ENCODE measurements at regions not wholly inside any gene's neighbourhood (a gene's known extent, or its start where the extent isn't known, plus 50 kb on each side); places are given as distances from the start of the nearest gene placed in this dataset.

DNA sequence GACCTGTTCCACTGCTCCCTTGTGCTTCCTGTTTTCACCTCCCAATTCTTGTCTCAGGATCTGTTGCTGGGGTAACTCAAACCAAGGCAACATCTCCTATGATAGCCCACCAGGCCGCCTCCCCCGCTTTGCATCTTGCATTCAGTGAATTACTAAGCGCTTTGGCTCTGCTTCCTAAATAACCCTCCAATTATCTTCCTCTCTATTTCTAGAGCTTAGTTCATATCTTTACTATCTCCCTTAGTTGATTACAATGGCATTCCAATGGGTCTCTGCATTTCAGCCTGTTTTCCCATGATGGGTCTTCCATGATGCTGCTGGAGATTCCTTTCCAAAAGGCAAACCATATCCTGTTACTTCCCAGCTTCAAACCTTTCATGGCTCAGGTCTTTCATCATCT is 117.2 kb upstream of the FERMT1 start:
- TF ChIP-seq, protein P1, sequence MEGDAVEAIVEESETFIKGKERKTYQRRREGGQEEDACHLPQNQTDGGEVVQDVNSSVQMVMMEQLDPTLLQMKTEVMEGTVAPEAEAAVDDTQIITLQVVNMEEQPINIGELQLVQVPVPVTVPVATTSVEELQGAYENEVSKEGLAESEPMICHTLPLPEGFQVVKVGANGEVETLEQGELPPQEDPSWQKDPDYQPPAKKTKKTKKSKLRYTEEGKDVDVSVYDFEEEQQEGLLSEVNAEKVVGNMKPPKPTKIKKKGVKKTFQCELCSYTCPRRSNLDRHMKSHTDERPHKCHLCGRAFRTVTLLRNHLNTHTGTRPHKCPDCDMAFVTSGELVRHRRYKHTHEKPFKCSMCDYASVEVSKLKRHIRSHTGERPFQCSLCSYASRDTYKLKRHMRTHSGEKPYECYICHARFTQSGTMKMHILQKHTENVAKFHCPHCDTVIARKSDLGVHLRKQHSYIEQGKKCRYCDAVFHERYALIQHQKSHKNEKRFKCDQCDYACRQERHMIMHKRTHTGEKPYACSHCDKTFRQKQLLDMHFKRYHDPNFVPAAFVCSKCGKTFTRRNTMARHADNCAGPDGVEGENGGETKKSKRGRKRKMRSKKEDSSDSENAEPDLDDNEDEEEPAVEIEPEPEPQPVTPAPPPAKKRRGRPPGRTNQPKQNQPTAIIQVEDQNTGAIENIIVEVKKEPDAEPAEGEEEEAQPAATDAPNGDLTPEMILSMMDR (conservative IDR thresholded peaks at IDR 0.05), result no peak

DNA sequence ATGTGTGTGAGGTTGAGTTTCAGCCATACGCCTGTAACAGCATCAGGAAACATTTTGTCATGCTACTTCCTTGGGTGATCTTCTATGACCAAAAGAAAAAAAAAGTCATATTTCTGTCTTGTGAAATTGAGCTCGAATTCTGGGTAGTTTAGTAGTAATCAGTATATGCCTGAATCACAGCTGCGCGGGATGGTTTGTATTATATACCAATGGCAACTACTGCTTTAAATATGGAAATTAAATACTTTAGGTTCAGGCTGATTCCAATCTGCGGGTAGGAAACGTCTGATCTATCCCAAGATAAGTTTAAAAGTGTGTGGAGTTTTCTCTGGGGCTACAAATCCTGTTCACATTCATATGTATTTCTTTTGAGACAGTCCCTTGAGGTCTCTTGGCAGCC is 115.6 kb upstream of the FERMT1 start:
- H3K27ac ChIP-seq, result no peak overlapping the region
- TF ChIP-seq, protein P1 (conservative IDR thresholded peaks at IDR 0.05), result no peak

More for the DNA sequence above, 117.2 kb upstream of the FERMT1 start:
- no peak overlapping the region for H3K27ac ChIP-seq

DNA sequence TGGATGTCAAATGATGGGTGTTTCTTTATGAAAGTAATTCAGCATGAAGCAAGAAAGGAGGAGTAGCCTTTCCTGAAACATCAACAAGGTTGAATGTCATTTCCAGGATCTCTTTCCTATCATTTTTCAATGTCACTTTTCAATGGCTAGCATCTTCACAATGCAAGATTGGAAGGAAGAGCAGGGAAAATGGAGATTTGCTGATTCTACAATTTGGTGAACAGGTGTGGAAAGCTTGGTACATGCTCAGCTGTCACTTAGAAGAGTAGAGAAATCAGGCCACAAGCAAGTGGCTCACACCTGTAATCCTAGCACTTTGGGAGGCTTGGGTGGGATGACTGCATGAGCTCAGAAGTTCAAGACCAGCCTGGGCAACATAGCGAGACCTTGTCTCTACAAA is 112.7 kb upstream of the FERMT1 start:
- H3K27ac ChIP-seq, result no peak overlapping the region
- TF ChIP-seq, protein P1 (conservative IDR thresholded peaks at IDR 0.05), result no peak

DNA sequence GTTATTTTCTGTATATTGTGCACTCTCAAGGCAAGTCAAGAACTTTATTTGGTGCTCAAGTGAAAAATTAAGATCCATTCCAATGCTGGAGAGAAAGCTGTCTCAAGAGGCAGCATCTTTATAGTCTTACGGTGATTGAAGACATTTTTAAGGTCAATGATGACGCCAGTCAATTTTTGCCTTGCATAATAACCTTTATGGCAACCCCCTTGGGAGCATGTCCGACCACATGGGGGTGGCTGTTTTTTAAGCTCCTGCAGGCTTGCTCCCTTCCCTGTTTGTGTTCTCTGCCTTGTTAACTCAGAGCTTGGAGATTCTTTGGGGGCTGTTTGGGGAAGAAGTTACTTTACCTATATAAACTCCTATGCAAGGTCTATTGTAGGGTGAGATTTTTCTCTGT is 109.6 kb upstream of the FERMT1 start:
- H3K27ac ChIP-seq, result no peak overlapping the region
- TF ChIP-seq, protein P1 (conservative IDR thresholded peaks at IDR 0.05), result no peak

DNA sequence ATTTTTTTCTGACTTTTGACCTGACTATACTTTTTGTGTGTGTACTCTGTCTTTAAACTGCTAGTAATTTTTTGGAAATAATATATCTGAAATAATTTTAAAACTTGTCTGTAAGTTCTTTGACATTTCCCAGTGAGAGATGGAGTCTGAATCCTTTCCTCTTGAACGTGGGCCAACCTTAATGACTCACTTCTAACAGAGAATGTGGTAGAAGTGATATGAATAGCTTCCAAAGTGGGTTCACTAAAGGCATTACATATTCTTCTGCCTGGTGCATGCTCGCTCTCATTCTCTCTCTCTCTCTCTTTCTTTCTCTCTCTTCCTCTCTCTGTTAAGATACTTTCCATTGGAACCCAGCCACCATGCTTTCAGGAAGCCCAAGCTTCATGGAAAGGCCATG is 108.7 kb upstream of the FERMT1 start:
- TF ChIP-seq, protein P1 (conservative IDR thresholded peaks at IDR 0.05), result no peak
- H3K27ac ChIP-seq, result no peak overlapping the region

DNA sequence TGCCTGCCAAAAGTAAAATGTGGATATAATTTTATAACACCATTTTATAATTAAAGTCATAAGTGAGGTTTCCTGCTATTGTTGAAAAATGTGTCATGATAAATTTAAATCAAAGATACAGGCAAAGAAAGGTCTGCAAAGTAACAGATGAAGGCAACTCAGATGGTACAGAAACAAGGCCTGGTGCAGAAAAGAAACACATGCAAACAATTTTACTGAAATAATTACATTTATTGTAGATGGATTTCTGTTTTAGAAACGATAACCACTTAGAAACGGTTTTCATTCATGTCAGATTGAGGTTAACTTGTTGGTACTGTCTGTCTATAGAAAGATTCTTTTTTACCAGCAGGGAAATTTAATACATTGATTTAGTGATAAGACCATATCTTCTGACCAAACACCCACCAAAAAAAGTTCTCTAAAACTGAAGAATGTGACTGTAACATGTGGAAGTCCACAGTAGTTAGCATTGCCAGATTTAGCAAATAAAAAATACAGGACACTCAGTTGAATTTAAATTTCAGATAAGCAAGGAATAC is 105.5 kb upstream of the FERMT1 start:
- H3K27ac ChIP-seq, result no peak overlapping the region
- TF ChIP-seq, protein P1 (conservative IDR thresholded peaks at IDR 0.05), result no peak

DNA sequence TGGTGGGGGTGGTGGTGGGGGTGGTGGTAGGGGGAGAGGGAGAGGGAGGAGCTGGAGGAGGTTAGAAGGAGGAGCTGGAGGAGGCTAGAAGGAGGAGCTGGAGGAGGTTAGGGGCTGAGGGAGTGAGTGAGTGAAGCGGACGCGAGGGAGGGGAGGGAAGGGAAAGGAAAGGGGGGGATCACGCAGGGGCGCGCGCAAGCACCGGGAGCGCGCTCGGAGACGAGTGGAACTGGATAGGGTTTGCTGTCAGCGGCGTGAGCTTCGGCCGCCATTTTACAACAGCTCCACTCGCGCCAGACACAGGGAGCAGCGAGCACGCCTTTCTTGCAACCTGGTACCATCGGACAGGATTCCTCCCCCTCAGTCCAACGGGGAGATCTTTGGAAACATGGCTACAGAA is 90.5 kb upstream of the FERMT1 start:
- no peak overlapping the region for H3K27ac ChIP-seq
- TF ChIP-seq, protein P1 (conservative IDR thresholded peaks at IDR 0.05), result no peak
